H9 (cell line): ENCODE measurements at regions not wholly inside any gene's neighbourhood (a gene's known extent, or its start where the extent isn't known, plus 50 kb on each side); places are given as distances from the start of the nearest gene placed in this dataset.

Experiments used
- DNase-seq: peaks from one replicate; pipeline ENCODE4 v3.0.0-alpha.2; 2017
- H2AFZ ChIP-seq: one replicate; pipeline ENCODE4 v1.6.1; 2013; ENCODE audit warnings: mild to moderate bottlenecking, low read length, control low read depth, moderate library complexity
- H2AK5ac ChIP-seq: 2 replicates; pipeline ENCODE4 v1.6.1; 2013; ENCODE audit warnings: low read length, control low read depth, mixed read lengths; ENCODE audit not compliant: insufficient read length
- H2BK120ac ChIP-seq: one replicate; pipeline ENCODE4 v1.6.1; 2013; ENCODE audit warnings: low read depth, mild to moderate bottlenecking, low read length, control low read depth, inconsistent platforms; ENCODE audit not compliant: poor library complexity, severe bottlenecking
- H2BK12ac ChIP-seq: 2 replicates; pipeline ENCODE4 v1.6.1; 2013; ENCODE audit warnings: low read length, control low read depth, mixed read lengths, low read depth; ENCODE audit not compliant: insufficient read length
- H2BK15ac ChIP-seq: 2 replicates; pipeline ENCODE4 v1.6.1; 2013; ENCODE audit warnings: low read depth, low read length, control low read depth
- H2BK20ac ChIP-seq: one replicate; pipeline ENCODE4 v1.6.1; 2013; ENCODE audit warnings: low read depth, mild to moderate bottlenecking, low read length, control low read depth, inconsistent platforms; ENCODE audit not compliant: poor library complexity, severe bottlenecking
- H2BK5ac ChIP-seq: 2 replicates; pipeline ENCODE4 v1.6.1; 2013; ENCODE audit warnings: low read length, control low read depth, mixed read lengths; ENCODE audit not compliant: insufficient read length
- H3K14ac ChIP-seq: 2 replicates; pipeline ENCODE4 v1.6.1; 2013; ENCODE audit warnings: low read length, control low read depth; ENCODE audit not compliant: insufficient read depth
- H3K18ac ChIP-seq: 2 replicates; pipeline ENCODE4 v1.6.1; 2013; ENCODE audit warnings: low read depth, mild to moderate bottlenecking, mixed read lengths, low read length, control low read depth; ENCODE audit not compliant: insufficient read length
- H3K23ac ChIP-seq: 2 replicates; pipeline ENCODE4 v1.6.1; 2013; ENCODE audit warnings: low read length, control low read depth, mixed read lengths, low read depth; ENCODE audit not compliant: insufficient read length
- H3K23me2 ChIP-seq: 2 replicates; pipeline ENCODE4 v1.6.1; 2013; ENCODE audit warnings: low read depth, mild to moderate bottlenecking, mixed read lengths, low read length, control low read depth; ENCODE audit not compliant: insufficient read length, poor library complexity, severe bottlenecking
- H3K27ac ChIP-seq: 2 replicates; pipeline ENCODE4 v1.5.1; 2013; ENCODE audit warnings: low read length, control low read depth, mixed read lengths, low read depth; ENCODE audit not compliant: insufficient read length
- H3K27me3 ChIP-seq: 2 replicates; pipeline ENCODE4 v1.6.1; 2013; ENCODE audit warnings: low read length, control low read depth, inconsistent platforms; ENCODE audit not compliant: insufficient read depth
- H3K4ac ChIP-seq: 2 replicates; pipeline ENCODE4 v1.6.1; 2013; ENCODE audit warnings: low read depth, mild to moderate bottlenecking, control low read depth, inconsistent platforms, low read length, moderate library complexity
- H3K4me1 ChIP-seq: 2 replicates; pipeline ENCODE4 v1.6.1; 2013; ENCODE audit warnings: low read length, control low read depth, inconsistent platforms; ENCODE audit not compliant: insufficient read depth
- H3K4me2 ChIP-seq: 2 replicates; pipeline ENCODE4 v1.6.1; 2013; ENCODE audit warnings: low read length, control low read depth, mixed read lengths; ENCODE audit not compliant: insufficient read length, insufficient read depth
- H3K56ac ChIP-seq: 2 replicates; pipeline ENCODE4 v1.6.1; 2013; ENCODE audit warnings: low read depth, mild to moderate bottlenecking, mixed read lengths, low read length, control low read depth; ENCODE audit not compliant: insufficient read length
- H3K79me1 ChIP-seq: 2 replicates; pipeline ENCODE4 v1.6.1; 2013; ENCODE audit warnings: low read depth, mild to moderate bottlenecking, moderate library complexity, low read length, control low read depth, inconsistent platforms; ENCODE audit not compliant: insufficient read depth, poor library complexity, severe bottlenecking
- H3K79me2 ChIP-seq: 2 replicates; pipeline ENCODE4 v1.6.1; 2013; ENCODE audit warnings: low read length, control low read depth, inconsistent platforms; ENCODE audit not compliant: insufficient read depth
- H3K9ac ChIP-seq: 2 replicates; pipeline ENCODE4 v1.6.1; 2013; ENCODE audit warnings: low read length, control low read depth, mixed read lengths; ENCODE audit not compliant: insufficient read length; ENCODE audit errors: extremely low read depth
- H3K9me3 ChIP-seq: one replicate; pipeline ENCODE4 v1.6.1; 2013; ENCODE audit warnings: low read depth, low read length, inconsistent platforms; ENCODE audit not compliant: control insufficient read depth
- H3T11ph ChIP-seq: one replicate; pipeline ENCODE4 v1.6.1; 2013; ENCODE audit warnings: mild to moderate bottlenecking, low read length, control low read depth, inconsistent platforms
- H4K20me1 ChIP-seq: one replicate; pipeline ENCODE4 v1.6.1; 2013; ENCODE audit not compliant: control insufficient read depth, insufficient read length, insufficient read depth
- H4K5ac ChIP-seq: 2 replicates; pipeline ENCODE4 v1.6.1; 2013; ENCODE audit warnings: low read depth, mild to moderate bottlenecking, mixed read lengths, low read length, control low read depth; ENCODE audit not compliant: insufficient read length
- H4K8ac ChIP-seq: replicated peaks from 2 replicates; pipeline ENCODE4 v1.6.1; 2013; ENCODE audit warnings: low read length, control low read depth, mixed read lengths, low read depth; ENCODE audit not compliant: insufficient read length
- H4K91ac ChIP-seq: 2 replicates; pipeline ENCODE4 v1.6.1; 2013; ENCODE audit warnings: low read depth, mild to moderate bottlenecking, moderate library complexity, mixed read lengths, low read length, control low read depth; ENCODE audit not compliant: insufficient read length
- H3K27ac Mint-ChIP-seq, 3 experiments: 2 replicates in 2 of 3; 3 replicates in 1 of 3; pipeline ENCODE4 v1.8.0; 2020 to 2021; ENCODE audit warnings: mixed read lengths in 3 of 3, mild to moderate bottlenecking in 1 of 3, moderate library complexity in 1 of 3
- H3K27me3 Mint-ChIP-seq: 2 replicates; pipeline ENCODE4 v1.8.0; 2021; ENCODE audit warnings: low read depth, mild to moderate bottlenecking, moderate library complexity, mixed read lengths
- H3K36me3 Mint-ChIP-seq, 3 experiments: 2 replicates in 2 of 3; 3 replicates in 1 of 3; pipeline ENCODE4 v1.8.0; 2020 to 2021; ENCODE audit warnings: low read depth in 3 of 3, mixed read lengths in 3 of 3; ENCODE audit not compliant: insufficient read depth in 1 of 3
- H3K4me1 Mint-ChIP-seq, 2 experiments: 2 replicates each; pipeline ENCODE4 v1.8.0; 2020; ENCODE audit warnings: mixed read lengths in 2 of 2
- H3K4me3 Mint-ChIP-seq, 2 experiments: 2 replicates in 1 of 2; 3 replicates in 1 of 2; pipeline ENCODE4 v1.8.0; 2020 to 2021; ENCODE audit warnings: mild to moderate bottlenecking in 2 of 2, mixed read lengths in 2 of 2, moderate library complexity in 1 of 2
- H3K9me3 Mint-ChIP-seq, 2 experiments: 2 replicates in 1 of 2; 3 replicates in 1 of 2; pipeline ENCODE4 v1.8.0; 2020; ENCODE audit warnings: mild to moderate bottlenecking in 2 of 2, mixed read lengths in 2 of 2, moderate library complexity in 1 of 2
- WGBS: extraction: QIAGEN DNeasy Blood & Tissue Kit; methylation state at CpG from one replicate; pipeline ENCODE4 v1.1.7; 2013; ENCODE audit warnings: missing lambda C conversion rate, low lambda C conversion rate, mixed read lengths; ENCODE audit not compliant: insufficient read length; ENCODE audit errors: extremely low coverage; 5-methylcytosine and 5-hydroxymethylcytosine counted together
- TF ChIP-seq, protein P1 (sequence below): fragments of 200-600 bp; sonication (generic); conservative IDR thresholded peaks from 3 replicates; pipeline ENCODE4 v1.8.0; 2021; ENCODE audit warnings: antibody characterized with exemption, mild to moderate bottlenecking

- H4K20me1 ChIP-seq: no peaks in the 10 kb centered on the region
- no peak overlapping the region for H3K56ac ChIP-seq
- peaks cover 0 to 2% of the 10 kb centered on the region in 2 experiments; a peak in 2 of 5 replicates for H3K9me3 Mint-ChIP-seq
- H3K4me1 ChIP-seq: no peaks in the 10 kb centered on the region
- no peak overlapping the region for H4K91ac ChIP-seq
- DNase-seq: no peak
- no peak overlapping the region for H3T11ph ChIP-seq
- TF ChIP-seq, protein P1, sequence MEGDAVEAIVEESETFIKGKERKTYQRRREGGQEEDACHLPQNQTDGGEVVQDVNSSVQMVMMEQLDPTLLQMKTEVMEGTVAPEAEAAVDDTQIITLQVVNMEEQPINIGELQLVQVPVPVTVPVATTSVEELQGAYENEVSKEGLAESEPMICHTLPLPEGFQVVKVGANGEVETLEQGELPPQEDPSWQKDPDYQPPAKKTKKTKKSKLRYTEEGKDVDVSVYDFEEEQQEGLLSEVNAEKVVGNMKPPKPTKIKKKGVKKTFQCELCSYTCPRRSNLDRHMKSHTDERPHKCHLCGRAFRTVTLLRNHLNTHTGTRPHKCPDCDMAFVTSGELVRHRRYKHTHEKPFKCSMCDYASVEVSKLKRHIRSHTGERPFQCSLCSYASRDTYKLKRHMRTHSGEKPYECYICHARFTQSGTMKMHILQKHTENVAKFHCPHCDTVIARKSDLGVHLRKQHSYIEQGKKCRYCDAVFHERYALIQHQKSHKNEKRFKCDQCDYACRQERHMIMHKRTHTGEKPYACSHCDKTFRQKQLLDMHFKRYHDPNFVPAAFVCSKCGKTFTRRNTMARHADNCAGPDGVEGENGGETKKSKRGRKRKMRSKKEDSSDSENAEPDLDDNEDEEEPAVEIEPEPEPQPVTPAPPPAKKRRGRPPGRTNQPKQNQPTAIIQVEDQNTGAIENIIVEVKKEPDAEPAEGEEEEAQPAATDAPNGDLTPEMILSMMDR: no peak
- H2BK120ac ChIP-seq: no peak overlapping the region
- no peaks in the 10 kb centered on the region for H3K4me1 Mint-ChIP-seq
- no peak overlapping the region for H2BK15ac ChIP-seq
- H3K36me3 Mint-ChIP-seq: 0 out of 7 replicates have a peak, but pooled peaks cover 0 to 4% (median 0%) of the 10 kb centered on the region in 3 experiments
- no peak overlapping the region for H2AFZ ChIP-seq
- H3K4me2 ChIP-seq: no peak overlapping the region
- H3K27me3 ChIP-seq: no peaks in the 10 kb centered on the region
- no peak overlapping the region for H3K27ac ChIP-seq
- H3K23me2 ChIP-seq: no peaks in the 10 kb centered on the region
- H3K4me3 Mint-ChIP-seq: no peak overlapping the region
- no peak overlapping the region for H4K8ac ChIP-seq
- no peaks in the 10 kb centered on the region for H3K9me3 ChIP-seq
- no peak overlapping the region for H3K14ac ChIP-seq
- H3K9ac ChIP-seq: no peak overlapping the region
- WGBS: no CpG with 5 or more reads among the region's 2 CpGs
- H2BK20ac ChIP-seq: no peak overlapping the region
- no peak overlapping the region; a peak in 1 of 7 replicates for H3K27ac Mint-ChIP-seq
- H2BK12ac ChIP-seq: no peak overlapping the region
- H4K5ac ChIP-seq: no peak overlapping the region
- H3K27me3 Mint-ChIP-seq: no peaks in the 10 kb centered on the region
- no peak overlapping the region for H3K23ac ChIP-seq
- H2AK5ac ChIP-seq: no peak overlapping the region
- no peaks in the 10 kb centered on the region for H3K79me2 ChIP-seq
- H3K79me1 ChIP-seq: no peaks in the 10 kb centered on the region
- H3K18ac ChIP-seq: no peak overlapping the region
- no peak overlapping the region for H3K4ac ChIP-seq
- no peak overlapping the region for H2BK5ac ChIP-seq
These were observed 308.0 kb upstream of the B3GALT2 start for GRCh38 chr1:193494368-193494767.
